Hepatocyte (in vitro differentiated cells): ENCODE measurements at regions not wholly inside any gene's neighbourhood (a gene's known extent, or its start where the extent isn't known, plus 50 kb on each side); places are given as distances from the start of the nearest gene placed in this dataset.

Experiments
- DNase-seq: peaks from one replicate; pipeline ENCODE4 v3.0.0-alpha.2; 2016; ENCODE audit warnings: low spot score
- H2AFZ ChIP-seq: fragments of 200-600 bp; sonication (generic); 2 replicates; pipeline ENCODE4 v1.6.0; 2016; ENCODE audit warnings: antibody characterized with exemption, mild to moderate bottlenecking
- H3K27ac ChIP-seq: fragments of 200-600 bp; sonication (generic); 2 replicates; pipeline ENCODE4 v1.5.1; 2016; ENCODE audit warnings: mild to moderate bottlenecking
- H3K27me3 ChIP-seq: fragments of 200-600 bp; sonication (generic); 2 replicates; pipeline ENCODE4 v1.6.1; 2016
- H3K36me3 ChIP-seq: fragments of 200-600 bp; sonication (generic); replicated peaks from 2 replicates; pipeline ENCODE4 v1.5.1; 2016; ENCODE audit warnings: low read depth; ENCODE audit not compliant: insufficient read depth
- H3K4me1 ChIP-seq: fragments of 200-600 bp; sonication (generic); 2 replicates; pipeline ENCODE4 v1.5.1; 2016; ENCODE audit warnings: mild to moderate bottlenecking, moderate library complexity; ENCODE audit not compliant: insufficient read depth
- H3K4me2 ChIP-seq: fragments of 200-600 bp; sonication (generic); 2 replicates; pipeline ENCODE4 v1.6.0; 2016
- H3K4me3 ChIP-seq: fragments of 200-600 bp; sonication (generic); 2 replicates; pipeline ENCODE4 v1.5.1; 2016; ENCODE audit warnings: mild to moderate bottlenecking
- H3K79me2 ChIP-seq: fragments of 200-600 bp; sonication (generic); 2 replicates; pipeline ENCODE4 v1.6.0; 2017; ENCODE audit warnings: mild to moderate bottlenecking
- H3K9me2 ChIP-seq: fragments of 200-600 bp; sonication (generic); replicated peaks from 2 replicates; pipeline ENCODE4 v1.6.0; 2017; ENCODE audit warnings: mild to moderate bottlenecking; ENCODE audit not compliant: insufficient read depth
- H3K9me3 ChIP-seq: fragments of 200-600 bp; sonication (generic); 2 replicates; pipeline ENCODE4 v1.5.1; 2016; ENCODE audit warnings: low read depth, mild to moderate bottlenecking
- H4K20me1 ChIP-seq: fragments of 200-600 bp; sonication (generic); 2 replicates; pipeline ENCODE4 v1.6.0; 2016; ENCODE audit warnings: mild to moderate bottlenecking; ENCODE audit not compliant: insufficient read depth, poor library complexity, severe bottlenecking
- EZH2 ChIP-seq: fragments of 200-600 bp; sonication (generic); IDR thresholded peaks from 2 replicates; pipeline ENCODE4 v1.6.1; 2016; ENCODE audit warnings: antibody characterized with exemption, mild to moderate bottlenecking, borderline replicate concordance
- EZH2phosphoT487 ChIP-seq: fragments of 200-600 bp; sonication (generic); IDR thresholded peaks from one replicate; pipeline ENCODE4 v1.6.1; 2018; ENCODE audit warnings: antibody characterized with exemption, mild to moderate bottlenecking, low read depth, moderate library complexity; ENCODE audit not compliant: unreplicated experiment, severe bottlenecking
- WGBS: methylation state at CpG from one replicate; pipeline ENCODE4 v1.1.6; 2016; ENCODE audit warnings: low lambda C conversion rate; ENCODE audit errors: missing lambda C conversion rate; 5-methylcytosine and 5-hydroxymethylcytosine counted together
- TF ChIP-seq, protein P1 (sequence below): fragments of 200-600 bp; sonication (generic); IDR thresholded peaks from 2 replicates; pipeline ENCODE4 v1.5.1; 2016; ENCODE audit warnings: antibody characterized with exemption, mild to moderate bottlenecking; ENCODE audit not compliant: poor library complexity

- H3K4me3 ChIP-seq: no peak overlapping the region
- no peak overlapping the region for H3K27ac ChIP-seq
- no peak for TF ChIP-seq EZH2phosphoT487
- TF ChIP-seq, protein P1, sequence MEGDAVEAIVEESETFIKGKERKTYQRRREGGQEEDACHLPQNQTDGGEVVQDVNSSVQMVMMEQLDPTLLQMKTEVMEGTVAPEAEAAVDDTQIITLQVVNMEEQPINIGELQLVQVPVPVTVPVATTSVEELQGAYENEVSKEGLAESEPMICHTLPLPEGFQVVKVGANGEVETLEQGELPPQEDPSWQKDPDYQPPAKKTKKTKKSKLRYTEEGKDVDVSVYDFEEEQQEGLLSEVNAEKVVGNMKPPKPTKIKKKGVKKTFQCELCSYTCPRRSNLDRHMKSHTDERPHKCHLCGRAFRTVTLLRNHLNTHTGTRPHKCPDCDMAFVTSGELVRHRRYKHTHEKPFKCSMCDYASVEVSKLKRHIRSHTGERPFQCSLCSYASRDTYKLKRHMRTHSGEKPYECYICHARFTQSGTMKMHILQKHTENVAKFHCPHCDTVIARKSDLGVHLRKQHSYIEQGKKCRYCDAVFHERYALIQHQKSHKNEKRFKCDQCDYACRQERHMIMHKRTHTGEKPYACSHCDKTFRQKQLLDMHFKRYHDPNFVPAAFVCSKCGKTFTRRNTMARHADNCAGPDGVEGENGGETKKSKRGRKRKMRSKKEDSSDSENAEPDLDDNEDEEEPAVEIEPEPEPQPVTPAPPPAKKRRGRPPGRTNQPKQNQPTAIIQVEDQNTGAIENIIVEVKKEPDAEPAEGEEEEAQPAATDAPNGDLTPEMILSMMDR: peak; percentile 11
- no peaks in the 10 kb centered on the region for H3K36me3 ChIP-seq
- no peak for DNase-seq
- H3K9me2 ChIP-seq: no peaks in the 10 kb centered on the region
- H3K79me2 ChIP-seq: no peaks in the 10 kb centered on the region
- H3K27me3 ChIP-seq: no peaks in the 10 kb centered on the region
- 87% methylated on average over 5 of the region's 5 CpGs for WGBS
- peaks cover 33% of the 10 kb centered on the region for H3K4me1 ChIP-seq
- H4K20me1 ChIP-seq: no peaks in the 10 kb centered on the region
- no peak overlapping the region for H3K4me2 ChIP-seq
- H3K9me3 ChIP-seq: no peaks in the 10 kb centered on the region
- no peak overlapping the region for H2AFZ ChIP-seq
Observed at GRCh38 chr13:30111810-30112209, 195.5 kb downstream of the KATNAL1 start.

GRCh38 chr13:30110301-30111070 lies 196.9 kb downstream of the KATNAL1 start:
- no peak for DNase-seq
- Histone ChIP-seq H3K27ac (no peak overlapping the region), H3K36me3 (no peaks in the 10 kb centered on the region), H3K9me2 (no peaks in the 10 kb centered on the region), H4K20me1 (no peaks in the 10 kb centered on the region), H3K4me2 (no peak overlapping the region), H3K79me2 (no peaks in the 10 kb centered on the region), H3K4me1 (peaks cover 33% of the 10 kb centered on the region), H3K9me3 (no peaks in the 10 kb centered on the region), H3K4me3 (no peak overlapping the region), H2AFZ (no peak overlapping the region), H3K27me3 (no peaks in the 10 kb centered on the region)
- TF ChIP-seq EZH2phosphoT487 (no peak), EZH2 (no peak)
- TF ChIP-seq, protein P1: no peak
- 85% methylated on average over 11 of the region's 11 CpGs for WGBS

- no peaks in the 10 kb centered on the region for H3K9me2 ChIP-seq
- no peaks in the 10 kb centered on the region for H3K79me2 ChIP-seq
- H3K36me3 ChIP-seq: no peaks in the 10 kb centered on the region
- TF ChIP-seq EZH2 (no peak), EZH2phosphoT487 (no peak)
- TF ChIP-seq, protein P1: no peak
- DNase-seq: no peak
- H3K27ac ChIP-seq: peak overlapping the region; percentile 92
- H3K4me1 ChIP-seq: peaks cover 36% of the 10 kb centered on the region
- no peak overlapping the region for H3K4me3 ChIP-seq
- H3K27me3 ChIP-seq: no peaks in the 10 kb centered on the region
- 84% methylated on average over 8 of the region's 8 CpGs for WGBS
- H2AFZ ChIP-seq: no peak overlapping the region
- H3K4me2 ChIP-seq: no peak overlapping the region
- no peaks in the 10 kb centered on the region for H4K20me1 ChIP-seq
- no peaks in the 10 kb centered on the region for H3K9me3 ChIP-seq
Observed at GRCh38 chr13:30109471-30110135, 197.7 kb downstream of the KATNAL1 start.
